ENCODE measurements at regions not wholly inside any gene's neighbourhood (a gene's known extent, or its start where the extent isn't known, plus 50 kb on each side); places are given as distances from the start of the nearest gene placed in this dataset.

DNA sequence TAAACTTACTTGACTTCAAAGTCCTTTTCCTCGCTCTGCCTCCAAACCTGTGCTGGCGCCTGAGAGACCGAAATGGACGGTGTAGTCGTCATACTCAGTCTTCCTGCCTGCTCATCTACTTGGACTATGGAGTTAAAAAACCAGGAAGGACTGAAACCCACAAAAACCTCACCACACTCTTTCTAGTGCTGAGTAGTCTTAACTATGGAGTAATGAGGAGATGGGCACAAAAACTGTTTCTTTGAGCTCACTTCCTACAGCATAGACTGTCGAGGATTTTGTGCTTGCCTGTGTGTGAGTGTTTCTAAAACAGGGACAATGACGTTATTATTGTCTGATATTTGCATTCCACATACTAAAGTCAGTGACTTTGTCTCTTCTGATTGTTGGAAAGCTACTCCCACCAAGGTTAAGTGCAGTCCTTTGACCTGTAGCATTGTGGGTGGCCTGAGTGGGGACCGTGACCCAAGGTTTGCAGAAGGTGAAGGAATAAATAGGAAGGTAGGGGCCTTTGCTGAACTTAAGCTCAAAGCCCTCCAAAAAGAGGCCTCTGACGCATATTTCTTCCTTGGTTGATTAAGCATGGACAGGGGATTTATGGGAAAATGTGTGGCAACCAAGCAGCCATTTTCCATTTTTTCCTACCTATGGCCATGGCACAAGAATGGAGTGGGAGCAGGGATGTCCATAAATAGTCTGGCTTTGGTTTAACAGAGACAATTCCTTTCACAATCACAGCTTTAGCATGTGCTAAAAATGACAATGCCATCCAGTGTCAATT is 109.6 kb downstream of the ZBTB18 start:
- Histone ChIP-seq H3K4me2 (ENCODE audit: low read depth, low read length, poor library complexity, severe bottlenecking) (no peak overlapping the region), H3K4me1 (ENCODE audit: low read length) (no peaks in the 10 kb centered on the region), H3K36me3 (ENCODE audit: insufficient read depth, low read length) (no peaks in the 10 kb centered on the region), H3K27me3 (ENCODE audit: low read length) (no peaks in the 10 kb centered on the region), H3K79me2 (ENCODE audit: low read length) (no peaks in the 10 kb centered on the region), H3K9me3 (ENCODE audit: low read length) (no peaks in the 10 kb centered on the region), H2AFZ (ENCODE audit: low read length) (no peak overlapping the region), H3K9me2 (replicated peaks; ENCODE audit: insufficient read depth, low read length) (no peaks in the 10 kb centered on the region), H4K20me1 (ENCODE audit: insufficient read depth, low read depth, low read length) (no peaks in the 10 kb centered on the region), H3K4me3 (ENCODE audit: low read length) (no peak overlapping the region), H3K27ac (ENCODE audit: low read length) (no peak overlapping the region), H3K9ac (ENCODE audit: low read length) (no peak overlapping the region)
- no peak for DNase-seq

DNA sequence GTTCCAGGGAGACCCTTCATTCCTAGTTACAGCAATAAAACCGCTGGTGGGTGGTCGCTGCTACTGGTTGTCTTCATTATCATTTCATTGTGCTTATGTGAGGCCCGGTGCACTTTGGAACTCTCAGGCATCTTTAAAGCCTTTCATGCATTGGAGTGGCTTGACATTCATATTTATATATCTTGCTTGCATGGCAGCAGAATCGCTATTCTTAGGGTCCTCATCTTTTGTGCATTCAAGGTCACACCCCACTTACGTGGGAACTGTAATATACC is 110.1 kb downstream of the ZBTB18 start:
- no peak overlapping the region for H2AFZ ChIP-seq (ENCODE audit: low read length)
- no peak overlapping the region for H3K27ac ChIP-seq (ENCODE audit: low read length)
- no peak overlapping the region for H3K4me3 ChIP-seq (ENCODE audit: low read length)
- no peak overlapping the region for H3K4me2 ChIP-seq (ENCODE audit: low read depth, low read length, poor library complexity, severe bottlenecking)
- H3K4me1 ChIP-seq (ENCODE audit: low read length), result no peaks in the 10 kb centered on the region
- no peaks in the 10 kb centered on the region for H3K27me3 ChIP-seq (ENCODE audit: low read length)
- DNase-seq, result no peak
- H3K9me3 ChIP-seq (ENCODE audit: low read length), result no peaks in the 10 kb centered on the region
- H3K79me2 ChIP-seq (ENCODE audit: low read length), result no peaks in the 10 kb centered on the region
- no peaks in the 10 kb centered on the region for H3K36me3 ChIP-seq (ENCODE audit: insufficient read depth, low read length)
- H3K9ac ChIP-seq (ENCODE audit: low read length), result no peak overlapping the region
- no peaks in the 10 kb centered on the region for H4K20me1 ChIP-seq (ENCODE audit: insufficient read depth, low read depth, low read length)
- no peaks in the 10 kb centered on the region for H3K9me2 ChIP-seq (replicated peaks; ENCODE audit: insufficient read depth, low read length)

- Histone ChIP-seq H3K9me3 (ENCODE audit: low read length) (no peaks in the 10 kb centered on the region), H3K4me2 (ENCODE audit: low read depth, low read length, poor library complexity, severe bottlenecking) (no peak overlapping the region), H3K27me3 (ENCODE audit: low read length) (no peaks in the 10 kb centered on the region), H3K9ac (ENCODE audit: low read length) (no peak overlapping the region), H3K36me3 (ENCODE audit: insufficient read depth, low read length) (no peaks in the 10 kb centered on the region), H3K9me2 (replicated peaks; ENCODE audit: insufficient read depth, low read length) (no peaks in the 10 kb centered on the region), H3K27ac (ENCODE audit: low read length) (no peak overlapping the region), H4K20me1 (ENCODE audit: insufficient read depth, low read depth, low read length) (no peaks in the 10 kb centered on the region), H2AFZ (ENCODE audit: low read length) (no peak overlapping the region), H3K79me2 (ENCODE audit: low read length) (no peaks in the 10 kb centered on the region), H3K4me3 (ENCODE audit: low read length) (no peak overlapping the region), H3K4me1 (ENCODE audit: low read length) (no peaks in the 10 kb centered on the region)
- no peak for DNase-seq
These were observed 111.9 kb downstream of the ZBTB18 start for GRCh38 chr1:244162786-244163530.

DNA sequence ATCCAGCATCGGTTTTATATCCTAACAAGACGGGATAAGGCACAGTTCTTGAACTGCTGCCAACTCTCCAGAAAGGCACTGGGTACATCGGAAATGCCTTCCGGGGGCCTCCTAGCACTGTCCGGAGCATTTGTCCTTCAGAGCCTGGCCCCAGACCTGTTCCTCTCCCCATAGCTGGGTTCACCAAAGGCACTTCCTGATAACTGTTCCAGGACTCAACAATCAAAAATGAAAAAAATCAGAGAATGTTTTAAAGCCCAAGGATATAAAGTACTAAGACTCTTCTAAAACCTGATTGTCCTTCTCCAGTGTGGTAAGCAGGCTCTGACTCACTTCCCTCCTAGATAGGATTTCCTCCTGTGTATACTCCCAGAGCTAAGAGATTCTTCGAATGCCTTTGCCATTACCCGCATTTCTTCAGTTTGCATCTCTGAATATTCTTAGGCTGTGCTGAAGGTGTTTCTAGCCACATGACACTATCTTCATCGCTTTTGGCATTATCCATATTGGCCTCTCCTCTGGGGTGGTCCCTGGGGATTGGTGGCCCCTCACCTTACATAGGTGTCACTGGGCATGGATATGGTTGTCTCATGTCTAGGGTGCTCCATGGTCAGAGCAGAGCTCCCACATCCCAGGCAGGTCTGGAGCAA is 112.9 kb downstream of the ZBTB18 start:
- H3K27me3 ChIP-seq (ENCODE audit: low read length), result no peaks in the 10 kb centered on the region
- no peaks in the 10 kb centered on the region for H3K9me2 ChIP-seq (replicated peaks; ENCODE audit: insufficient read depth, low read length)
- no peaks in the 10 kb centered on the region for H3K9me3 ChIP-seq (ENCODE audit: low read length)
- no peaks in the 10 kb centered on the region for H4K20me1 ChIP-seq (ENCODE audit: insufficient read depth, low read depth, low read length)
- H3K27ac ChIP-seq (ENCODE audit: low read length), result no peak overlapping the region
- H3K4me2 ChIP-seq (ENCODE audit: low read depth, low read length, poor library complexity, severe bottlenecking), result no peak overlapping the region
- no peak for DNase-seq
- no peak overlapping the region for H3K4me3 ChIP-seq (ENCODE audit: low read length)
- no peak overlapping the region for H2AFZ ChIP-seq (ENCODE audit: low read length)
- no peaks in the 10 kb centered on the region for H3K79me2 ChIP-seq (ENCODE audit: low read length)
- no peaks in the 10 kb centered on the region for H3K36me3 ChIP-seq (ENCODE audit: insufficient read depth, low read length)
- no peaks in the 10 kb centered on the region for H3K4me1 ChIP-seq (ENCODE audit: low read length)
- no peak overlapping the region for H3K9ac ChIP-seq (ENCODE audit: low read length)

- H3K9ac ChIP-seq (ENCODE audit: low read length), result no peak overlapping the region
- H3K9me2 ChIP-seq (replicated peaks; ENCODE audit: insufficient read depth, low read length), result no peaks in the 10 kb centered on the region
- no peaks in the 10 kb centered on the region for H3K9me3 ChIP-seq (ENCODE audit: low read length)
- H3K36me3 ChIP-seq (ENCODE audit: insufficient read depth, low read length), result no peaks in the 10 kb centered on the region
- no peaks in the 10 kb centered on the region for H4K20me1 ChIP-seq (ENCODE audit: insufficient read depth, low read depth, low read length)
- H3K4me3 ChIP-seq (ENCODE audit: low read length), result no peak overlapping the region
- H3K27ac ChIP-seq (ENCODE audit: low read length), result no peak overlapping the region
- no peaks in the 10 kb centered on the region for H3K4me1 ChIP-seq (ENCODE audit: low read length)
- no peaks in the 10 kb centered on the region for H3K79me2 ChIP-seq (ENCODE audit: low read length)
- H3K4me2 ChIP-seq (ENCODE audit: low read depth, low read length, poor library complexity, severe bottlenecking), result no peak overlapping the region
- no peaks in the 10 kb centered on the region for H3K27me3 ChIP-seq (ENCODE audit: low read length)
- DNase-seq, result no peak
- no peak overlapping the region for H2AFZ ChIP-seq (ENCODE audit: low read length)
These were observed 113.4 kb downstream of the ZBTB18 start for GRCh38 chr1:244164511-244164890.

- no peak overlapping the region for H3K9ac ChIP-seq (ENCODE audit: low read length)
These were observed 113.9 kb downstream of the ZBTB18 start for GRCh38 chr1:244165021-244165420.

DNA sequence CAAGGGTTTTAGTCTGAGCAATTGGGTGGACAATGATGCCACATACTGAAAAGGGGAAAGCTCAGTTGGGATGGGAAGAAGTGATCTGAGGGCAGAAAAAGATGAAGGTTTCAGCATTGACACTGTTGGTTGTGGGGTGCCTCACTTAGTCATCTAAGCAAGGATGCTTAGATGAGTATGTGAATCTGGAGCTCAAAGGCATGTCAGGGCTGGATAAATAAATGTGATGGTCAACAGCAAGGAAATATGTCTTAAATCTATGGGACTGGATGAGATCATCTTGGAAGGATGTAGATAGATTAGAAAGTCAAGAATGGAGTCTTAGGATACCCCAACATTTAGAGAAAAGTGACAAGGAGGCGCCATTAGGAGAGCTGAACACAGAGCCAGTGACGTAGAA is 114.6 kb downstream of the ZBTB18 start:
- Histone ChIP-seq H4K20me1 (ENCODE audit: insufficient read depth, low read depth, low read length) (no peaks in the 10 kb centered on the region), H3K9me3 (ENCODE audit: low read length) (no peaks in the 10 kb centered on the region), H2AFZ (ENCODE audit: low read length) (no peak overlapping the region), H3K4me1 (ENCODE audit: low read length) (no peaks in the 10 kb centered on the region), H3K36me3 (ENCODE audit: insufficient read depth, low read length) (no peaks in the 10 kb centered on the region), H3K79me2 (ENCODE audit: low read length) (no peaks in the 10 kb centered on the region), H3K4me2 (ENCODE audit: low read depth, low read length, poor library complexity, severe bottlenecking) (no peak overlapping the region), H3K9me2 (replicated peaks; ENCODE audit: insufficient read depth, low read length) (no peaks in the 10 kb centered on the region), H3K27ac (ENCODE audit: low read length) (no peak overlapping the region), H3K4me3 (ENCODE audit: low read length) (no peak overlapping the region), H3K27me3 (ENCODE audit: low read length) (no peaks in the 10 kb centered on the region), H3K9ac (ENCODE audit: low read length) (no peak overlapping the region)
- DNase-seq, result no peak

More at GRCh38 chr1:244165021-244165420, 113.9 kb downstream of the ZBTB18 start:
- Histone ChIP-seq H3K4me2 (ENCODE audit: low read depth, low read length, poor library complexity, severe bottlenecking) (no peak overlapping the region), H3K79me2 (ENCODE audit: low read length) (no peaks in the 10 kb centered on the region), H2AFZ (ENCODE audit: low read length) (no peak overlapping the region), H3K36me3 (ENCODE audit: insufficient read depth, low read length) (no peaks in the 10 kb centered on the region), H3K27me3 (ENCODE audit: low read length) (no peaks in the 10 kb centered on the region), H3K27ac (ENCODE audit: low read length) (no peak overlapping the region), H4K20me1 (ENCODE audit: insufficient read depth, low read depth, low read length) (no peaks in the 10 kb centered on the region), H3K4me3 (ENCODE audit: low read length) (no peak overlapping the region), H3K9me2 (replicated peaks; ENCODE audit: insufficient read depth, low read length) (no peaks in the 10 kb centered on the region), H3K9me3 (ENCODE audit: low read length) (no peaks in the 10 kb centered on the region), H3K4me1 (ENCODE audit: low read length) (no peaks in the 10 kb centered on the region)
- DNase-seq, result no peak

DNA sequence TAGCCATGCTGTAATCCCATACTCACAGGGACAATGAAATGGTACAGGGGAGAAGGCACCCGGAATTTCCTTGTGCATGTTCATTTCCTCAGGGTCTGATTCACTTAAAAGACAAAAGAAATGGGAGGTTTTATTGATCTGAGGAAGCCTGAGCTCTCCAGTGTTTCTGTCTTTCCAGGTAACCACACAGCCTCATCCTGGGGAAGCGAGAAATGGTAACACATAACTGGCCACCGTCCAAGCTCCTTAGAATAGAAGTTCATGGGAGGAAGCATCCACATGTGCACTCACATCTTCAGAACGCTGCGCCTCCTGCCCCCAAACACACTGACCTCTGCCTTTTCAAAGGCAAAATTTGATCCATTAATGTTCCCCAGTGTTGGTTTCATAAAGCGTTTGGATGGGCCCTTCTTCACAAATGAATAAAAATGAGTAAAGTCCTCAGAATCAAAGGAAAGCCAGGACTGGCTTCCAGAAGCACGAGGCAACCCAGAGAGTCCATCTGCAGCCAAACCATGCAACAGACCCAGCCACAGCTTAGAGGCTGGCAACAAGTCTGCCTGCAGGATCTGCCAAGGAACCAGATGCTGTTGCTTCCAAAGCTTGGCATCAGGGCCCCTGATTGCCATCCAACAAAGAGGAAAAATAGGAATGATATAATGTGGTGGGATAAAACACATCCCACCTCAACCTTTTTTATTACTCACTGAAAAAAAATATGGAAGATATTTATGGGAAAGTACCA is 120.3 kb downstream of the ZBTB18 start:
- no peaks in the 10 kb centered on the region for H3K27me3 ChIP-seq (ENCODE audit: low read length)
- no peaks in the 10 kb centered on the region for H3K79me2 ChIP-seq (ENCODE audit: low read length)
- no peaks in the 10 kb centered on the region for H3K36me3 ChIP-seq (ENCODE audit: insufficient read depth, low read length)
- H3K4me3 ChIP-seq (ENCODE audit: low read length), result no peak overlapping the region
- no peaks in the 10 kb centered on the region for H3K9me3 ChIP-seq (ENCODE audit: low read length)
- no peak overlapping the region for H3K27ac ChIP-seq (ENCODE audit: low read length)
- no peak overlapping the region for H2AFZ ChIP-seq (ENCODE audit: low read length)
- H4K20me1 ChIP-seq (ENCODE audit: insufficient read depth, low read depth, low read length), result no peaks in the 10 kb centered on the region
- no peaks in the 10 kb centered on the region for H3K9me2 ChIP-seq (replicated peaks; ENCODE audit: insufficient read depth, low read length)
- no peak for DNase-seq
- H3K4me2 ChIP-seq (ENCODE audit: low read depth, low read length, poor library complexity, severe bottlenecking), result no peak overlapping the region
- no peak overlapping the region for H3K9ac ChIP-seq (ENCODE audit: low read length)
- no peaks in the 10 kb centered on the region for H3K4me1 ChIP-seq (ENCODE audit: low read length)
